H9 (cell line): ENCODE measurements at regions not wholly inside any gene's neighbourhood (a gene's known extent, or its start where the extent isn't known, plus 50 kb on each side); places are given as distances from the start of the nearest gene placed in this dataset.

Experiments
- DNase-seq: peaks from one replicate; pipeline ENCODE4 v3.0.0-alpha.2; 2017
- H2AFZ ChIP-seq: one replicate; pipeline ENCODE4 v1.6.1; 2013; ENCODE audit warnings: mild to moderate bottlenecking, low read length, control low read depth, moderate library complexity
- H2AK5ac ChIP-seq: 2 replicates; pipeline ENCODE4 v1.6.1; 2013; ENCODE audit warnings: low read length, control low read depth, mixed read lengths; ENCODE audit not compliant: insufficient read length
- H2BK120ac ChIP-seq: one replicate; pipeline ENCODE4 v1.6.1; 2013; ENCODE audit warnings: low read depth, mild to moderate bottlenecking, low read length, control low read depth, inconsistent platforms; ENCODE audit not compliant: poor library complexity, severe bottlenecking
- H2BK12ac ChIP-seq: 2 replicates; pipeline ENCODE4 v1.6.1; 2013; ENCODE audit warnings: low read length, control low read depth, mixed read lengths, low read depth; ENCODE audit not compliant: insufficient read length
- H2BK15ac ChIP-seq: 2 replicates; pipeline ENCODE4 v1.6.1; 2013; ENCODE audit warnings: low read depth, low read length, control low read depth
- H2BK20ac ChIP-seq: one replicate; pipeline ENCODE4 v1.6.1; 2013; ENCODE audit warnings: low read depth, mild to moderate bottlenecking, low read length, control low read depth, inconsistent platforms; ENCODE audit not compliant: poor library complexity, severe bottlenecking
- H2BK5ac ChIP-seq: 2 replicates; pipeline ENCODE4 v1.6.1; 2013; ENCODE audit warnings: low read length, control low read depth, mixed read lengths; ENCODE audit not compliant: insufficient read length
- H3K14ac ChIP-seq: 2 replicates; pipeline ENCODE4 v1.6.1; 2013; ENCODE audit warnings: low read length, control low read depth; ENCODE audit not compliant: insufficient read depth
- H3K18ac ChIP-seq: 2 replicates; pipeline ENCODE4 v1.6.1; 2013; ENCODE audit warnings: low read depth, mild to moderate bottlenecking, mixed read lengths, low read length, control low read depth; ENCODE audit not compliant: insufficient read length
- H3K23ac ChIP-seq: 2 replicates; pipeline ENCODE4 v1.6.1; 2013; ENCODE audit warnings: low read length, control low read depth, mixed read lengths, low read depth; ENCODE audit not compliant: insufficient read length
- H3K23me2 ChIP-seq: 2 replicates; pipeline ENCODE4 v1.6.1; 2013; ENCODE audit warnings: low read depth, mild to moderate bottlenecking, mixed read lengths, low read length, control low read depth; ENCODE audit not compliant: insufficient read length, poor library complexity, severe bottlenecking
- H3K27ac ChIP-seq: 2 replicates; pipeline ENCODE4 v1.5.1; 2013; ENCODE audit warnings: low read length, control low read depth, mixed read lengths, low read depth; ENCODE audit not compliant: insufficient read length
- H3K27me3 ChIP-seq: 2 replicates; pipeline ENCODE4 v1.6.1; 2013; ENCODE audit warnings: low read length, control low read depth, inconsistent platforms; ENCODE audit not compliant: insufficient read depth
- H3K4ac ChIP-seq: 2 replicates; pipeline ENCODE4 v1.6.1; 2013; ENCODE audit warnings: low read depth, mild to moderate bottlenecking, control low read depth, inconsistent platforms, low read length, moderate library complexity
- H3K4me1 ChIP-seq: 2 replicates; pipeline ENCODE4 v1.6.1; 2013; ENCODE audit warnings: low read length, control low read depth, inconsistent platforms; ENCODE audit not compliant: insufficient read depth
- H3K4me2 ChIP-seq: 2 replicates; pipeline ENCODE4 v1.6.1; 2013; ENCODE audit warnings: low read length, control low read depth, mixed read lengths; ENCODE audit not compliant: insufficient read length, insufficient read depth
- H3K56ac ChIP-seq: 2 replicates; pipeline ENCODE4 v1.6.1; 2013; ENCODE audit warnings: low read depth, mild to moderate bottlenecking, mixed read lengths, low read length, control low read depth; ENCODE audit not compliant: insufficient read length
- H3K79me1 ChIP-seq: 2 replicates; pipeline ENCODE4 v1.6.1; 2013; ENCODE audit warnings: low read depth, mild to moderate bottlenecking, moderate library complexity, low read length, control low read depth, inconsistent platforms; ENCODE audit not compliant: insufficient read depth, poor library complexity, severe bottlenecking
- H3K79me2 ChIP-seq: 2 replicates; pipeline ENCODE4 v1.6.1; 2013; ENCODE audit warnings: low read length, control low read depth, inconsistent platforms; ENCODE audit not compliant: insufficient read depth
- H3K9ac ChIP-seq: 2 replicates; pipeline ENCODE4 v1.6.1; 2013; ENCODE audit warnings: low read length, control low read depth, mixed read lengths; ENCODE audit not compliant: insufficient read length; ENCODE audit errors: extremely low read depth
- H3K9me3 ChIP-seq: one replicate; pipeline ENCODE4 v1.6.1; 2013; ENCODE audit warnings: low read depth, low read length, inconsistent platforms; ENCODE audit not compliant: control insufficient read depth
- H3T11ph ChIP-seq: one replicate; pipeline ENCODE4 v1.6.1; 2013; ENCODE audit warnings: mild to moderate bottlenecking, low read length, control low read depth, inconsistent platforms
- H4K20me1 ChIP-seq: one replicate; pipeline ENCODE4 v1.6.1; 2013; ENCODE audit not compliant: control insufficient read depth, insufficient read length, insufficient read depth
- H4K5ac ChIP-seq: 2 replicates; pipeline ENCODE4 v1.6.1; 2013; ENCODE audit warnings: low read depth, mild to moderate bottlenecking, mixed read lengths, low read length, control low read depth; ENCODE audit not compliant: insufficient read length
- H4K8ac ChIP-seq: replicated peaks from 2 replicates; pipeline ENCODE4 v1.6.1; 2013; ENCODE audit warnings: low read length, control low read depth, mixed read lengths, low read depth; ENCODE audit not compliant: insufficient read length
- H4K91ac ChIP-seq: 2 replicates; pipeline ENCODE4 v1.6.1; 2013; ENCODE audit warnings: low read depth, mild to moderate bottlenecking, moderate library complexity, mixed read lengths, low read length, control low read depth; ENCODE audit not compliant: insufficient read length
- H3K27ac Mint-ChIP-seq, 3 experiments: 2 replicates in 2 of 3; 3 replicates in 1 of 3; pipeline ENCODE4 v1.8.0; 2020 to 2021; ENCODE audit warnings: mixed read lengths in 3 of 3, mild to moderate bottlenecking in 1 of 3, moderate library complexity in 1 of 3
- H3K27me3 Mint-ChIP-seq: 2 replicates; pipeline ENCODE4 v1.8.0; 2021; ENCODE audit warnings: low read depth, mild to moderate bottlenecking, moderate library complexity, mixed read lengths
- H3K36me3 Mint-ChIP-seq, 3 experiments: 2 replicates in 2 of 3; 3 replicates in 1 of 3; pipeline ENCODE4 v1.8.0; 2020 to 2021; ENCODE audit warnings: low read depth in 3 of 3, mixed read lengths in 3 of 3; ENCODE audit not compliant: insufficient read depth in 1 of 3
- H3K4me1 Mint-ChIP-seq, 2 experiments: 2 replicates each; pipeline ENCODE4 v1.8.0; 2020; ENCODE audit warnings: mixed read lengths in 2 of 2
- H3K4me3 Mint-ChIP-seq, 2 experiments: 2 replicates in 1 of 2; 3 replicates in 1 of 2; pipeline ENCODE4 v1.8.0; 2020 to 2021; ENCODE audit warnings: mild to moderate bottlenecking in 2 of 2, mixed read lengths in 2 of 2, moderate library complexity in 1 of 2
- H3K9me3 Mint-ChIP-seq, 2 experiments: 2 replicates in 1 of 2; 3 replicates in 1 of 2; pipeline ENCODE4 v1.8.0; 2020; ENCODE audit warnings: mild to moderate bottlenecking in 2 of 2, mixed read lengths in 2 of 2, moderate library complexity in 1 of 2
- CTCF ChIP-seq: fragments of 200-600 bp; sonication (generic); conservative IDR thresholded peaks from 3 replicates; pipeline ENCODE4 v1.8.0; 2021; ENCODE audit warnings: antibody characterized with exemption, mild to moderate bottlenecking
- WGBS: extraction: QIAGEN DNeasy Blood & Tissue Kit; methylation state at CpG from one replicate; pipeline ENCODE4 v1.1.7; 2013; ENCODE audit warnings: missing lambda C conversion rate, low lambda C conversion rate, mixed read lengths; ENCODE audit not compliant: insufficient read length; ENCODE audit errors: extremely low coverage; 5-methylcytosine and 5-hydroxymethylcytosine counted together

GRCh38 chr1:29650476-29650875, 414.2 kb downstream of the PTPRU start:
- H3K27me3 Mint-ChIP-seq = no peaks in the 10 kb centered on the region; the same call in 1 of the 2 replicates
- no peak overlapping the region for H3K27ac ChIP-seq
- H3K4me1 Mint-ChIP-seq = peaks cover 8% of the 10 kb centered on the region in 2 experiments
- H3K4me3 Mint-ChIP-seq = no peak overlapping the region
- H2AFZ ChIP-seq = no peak overlapping the region
- H4K91ac ChIP-seq = no peak overlapping the region
- H2BK20ac ChIP-seq = no peak overlapping the region
- no peak overlapping the region for H2BK12ac ChIP-seq
- no peak overlapping the region for H3K56ac ChIP-seq
- H3K9me3 ChIP-seq = no peaks in the 10 kb centered on the region
- H3K27ac Mint-ChIP-seq = no peak overlapping the region
- no peaks in the 10 kb centered on the region for H4K20me1 ChIP-seq
- no peak overlapping the region for H2BK5ac ChIP-seq
- H4K5ac ChIP-seq = no peak overlapping the region
- H2BK15ac ChIP-seq = no peak overlapping the region
- peak; percentile 5 for DNase-seq
- no peak overlapping the region for H3K23ac ChIP-seq
- H3K14ac ChIP-seq = no peak overlapping the region
- H2AK5ac ChIP-seq = no peak overlapping the region
- H3K9ac ChIP-seq = no peak overlapping the region
- no peaks in the 10 kb centered on the region for H3K23me2 ChIP-seq
- no peaks in the 10 kb centered on the region for H3K79me2 ChIP-seq
- no peak overlapping the region for H3K4ac ChIP-seq
- no peaks in the 10 kb centered on the region for H3K79me1 ChIP-seq
- H3K4me1 ChIP-seq = no peaks in the 10 kb centered on the region
- H3K9me3 Mint-ChIP-seq = no peaks in the 10 kb centered on the region
- H3K4me2 ChIP-seq = no peak overlapping the region
- no peak overlapping the region for H3T11ph ChIP-seq
- no peaks in the 10 kb centered on the region for H3K27me3 ChIP-seq
- H3K18ac ChIP-seq = no peak overlapping the region
- H3K36me3 Mint-ChIP-seq = no peaks in the 10 kb centered on the region
- no peak overlapping the region for H2BK120ac ChIP-seq
- H4K8ac ChIP-seq = no peak overlapping the region
- no CpG with 5 or more reads among the region's 3 CpGs for WGBS
- no peak for TF ChIP-seq CTCF
